Peyer's patch (tissue), 4 donors: ENCODE measurements at regions not wholly inside any gene's neighbourhood (a gene's known extent, or its start where the extent isn't known, plus 50 kb on each side); places are given as distances from the start of the nearest gene placed in this dataset.

Experiments used
- DNase-seq, 3 donors: peaks; one replicate each; pipeline ENCODE4 v3.0.0-alpha.2; 2017 to 2019
- H3K27ac ChIP-seq, 4 donors: fragments of 200-600 bp; sonication (generic); one replicate each; pipeline ENCODE4 v1.5.1; 2016 to 2019
- H3K27me3 ChIP-seq, 2 donors: fragments of 200-600 bp; sonication (generic); one replicate each; pipeline ENCODE4 v1.5.1; 2019
- H3K36me3 ChIP-seq, 3 donors: fragments of 200-600 bp; sonication (generic); one replicate each; pipeline ENCODE4 v1.5.1; 2016 to 2019
- H3K4me1 ChIP-seq, 4 donors: fragments of 200-600 bp; sonication (generic); one replicate each; pipeline ENCODE4 v1.5.1; 2016 to 2019
- H3K4me3 ChIP-seq, 4 donors: fragments of 200-600 bp; sonication (generic); 1 replicate in 3 of 4; 2 replicates in 1 of 4; pipeline ENCODE4 v1.5.1; 2016 to 2019; ENCODE audit warnings: mild to moderate bottlenecking in 1 of 4
- H3K9me3 ChIP-seq, 4 donors: fragments of 200-600 bp; sonication (generic); one replicate each; pipeline ENCODE4 v1.5.1; 2016 to 2019; ENCODE audit warnings: mild to moderate bottlenecking in 1 of 4
- CTCF ChIP-seq, 6 experiments: fragments of 450-650 bp in 4 of 6; fragments of 200-600 bp in 2 of 6; sonication (generic) in 1 of 6; IDR thresholded peaks; one replicate each; pipeline ENCODE4 v1.5.1; 2017 to 2019; ENCODE audit warnings: antibody characterized with exemption in 6 of 6, mild to moderate bottlenecking in 3 of 6, moderate library complexity in 1 of 6
- POLR2A ChIP-seq, 2 donors: fragments of 450-650 bp; IDR thresholded peaks; one replicate each; pipeline ENCODE4 v1.5.1; 2017; ENCODE audit warnings: antibody characterized with exemption in 2 of 2, mild to moderate bottlenecking in 2 of 2, moderate library complexity in 2 of 2

GRCh38 chr4:14693728-14694127 is 308.6 kb upstream of the CPEB2 start:
- no peaks in the 10 kb centered on the region for H3K36me3 ChIP-seq
- no peak for DNase-seq
- no peak overlapping the region for H3K4me3 ChIP-seq
- H3K9me3 ChIP-seq, result peaks cover 0 to 4% (median 0%) of the 10 kb centered on the region in 4 donors
- H3K27ac ChIP-seq, result no peak overlapping the region
- no peaks in the 10 kb centered on the region for H3K4me1 ChIP-seq
- TF ChIP-seq CTCF (IDR thresholded peaks at IDR 0.05) (no peak), POLR2A (IDR thresholded peaks at IDR 0.05) (no peak)
- H3K27me3 ChIP-seq, result no peaks in the 10 kb centered on the region

- H3K4me1 ChIP-seq, result no peaks in the 10 kb centered on the region
- no peaks in the 10 kb centered on the region for H3K27me3 ChIP-seq
- no peaks in the 10 kb centered on the region for H3K36me3 ChIP-seq
- peaks cover 0 to 4% (median 0%) of the 10 kb centered on the region in 4 donors for H3K9me3 ChIP-seq
- H3K27ac ChIP-seq, result no peak overlapping the region
- H3K4me3 ChIP-seq, result no peak overlapping the region
- TF ChIP-seq POLR2A (IDR thresholded peaks at IDR 0.05) (no peak), CTCF (IDR thresholded peaks at IDR 0.05) (no peak)
- DNase-seq, result no peak
Observed at GRCh38 chr4:14695095-14695845, 307.0 kb upstream of the CPEB2 start.

- DNase-seq, result no peak
- Histone ChIP-seq H3K27me3 (no peaks in the 10 kb centered on the region), H3K4me3 (no peak overlapping the region), H3K27ac (no peak overlapping the region), H3K9me3 (no peaks in the 10 kb centered on the region), H3K36me3 (no peaks in the 10 kb centered on the region), H3K4me1 (no peaks in the 10 kb centered on the region)
- TF ChIP-seq POLR2A (IDR thresholded peaks at IDR 0.05), result no peak
- no peak for TF ChIP-seq CTCF (IDR thresholded peaks at IDR 0.05)
Observed at GRCh38 chr4:14700083-14700482, 302.2 kb upstream of the CPEB2 start.

GRCh38 chr4:14700544-14700943 is 301.7 kb upstream of the CPEB2 start:
- H3K27ac ChIP-seq, result no peak overlapping the region
- no peak for DNase-seq
- no peaks in the 10 kb centered on the region for H3K9me3 ChIP-seq
- H3K36me3 ChIP-seq, result no peaks in the 10 kb centered on the region
- H3K4me3 ChIP-seq, result no peak overlapping the region
- no peak for TF ChIP-seq POLR2A (IDR thresholded peaks at IDR 0.05)
- H3K27me3 ChIP-seq, result no peaks in the 10 kb centered on the region
- no peaks in the 10 kb centered on the region for H3K4me1 ChIP-seq

GRCh38 chr4:14701389-14701788 is 300.9 kb upstream of the CPEB2 start:
- no peak overlapping the region for H3K27ac ChIP-seq
- H3K27me3 ChIP-seq, result no peaks in the 10 kb centered on the region
- TF ChIP-seq CTCF (IDR thresholded peaks at IDR 0.05) (no peak), POLR2A (IDR thresholded peaks at IDR 0.05) (no peak)
- no peak overlapping the region for H3K4me3 ChIP-seq
- H3K4me1 ChIP-seq, result no peaks in the 10 kb centered on the region
- DNase-seq, result no peak
- H3K36me3 ChIP-seq, result no peaks in the 10 kb centered on the region
- H3K9me3 ChIP-seq, result no peaks in the 10 kb centered on the region

GRCh38 chr4:14701896-14702295 is 300.4 kb upstream of the CPEB2 start:
- Histone ChIP-seq H3K27ac (no peak overlapping the region), H3K36me3 (no peaks in the 10 kb centered on the region), H3K9me3 (no peaks in the 10 kb centered on the region), H3K27me3 (no peaks in the 10 kb centered on the region), H3K4me1 (no peaks in the 10 kb centered on the region), H3K4me3 (no peak overlapping the region)
- no peak for TF ChIP-seq POLR2A (IDR thresholded peaks at IDR 0.05)
- no peak for TF ChIP-seq CTCF (IDR thresholded peaks at IDR 0.05)
- DNase-seq, result no peak
